ENCODE measurements at regions not wholly inside any gene's neighbourhood (a gene's known extent, or its start where the extent isn't known, plus 50 kb on each side); places are given as distances from the start of the nearest gene placed in this dataset.

GRCh38 chr1:228998179-228998578, 262.9 kb downstream of the RHOU start:
- CTCF ChIA-PET = no interaction called here
- H3K27me3 Mint-ChIP-seq (ENCODE audit: low read depth) = peaks cover 12% of the 10 kb centered on the region
- ATAC-seq (no peak), DNase-seq (no peak)
- H3K27ac Mint-ChIP-seq = no peak overlapping the region
- H3K36me3 Mint-ChIP-seq (ENCODE audit: low read depth) = no peaks in the 10 kb centered on the region
- POLR2A ChIA-PET = no interaction called here
- no peaks in the 10 kb centered on the region for H3K9me3 Mint-ChIP-seq (ENCODE audit: insufficient read depth)
- peaks cover 5% of the 10 kb centered on the region for H3K4me1 Mint-ChIP-seq (ENCODE audit: low read depth)
- no peak overlapping the region for H3K4me3 Mint-ChIP-seq

GRCh38 chr1:228999446-229000170, 264.3 kb downstream of the RHOU start:
- Mint-ChIP-seq H3K27ac (no peak overlapping the region), H3K36me3 (ENCODE audit: low read depth) (no peaks in the 10 kb centered on the region), H3K4me1 (ENCODE audit: low read depth) (peaks cover 5% of the 10 kb centered on the region), H3K4me3 (no peak overlapping the region), H3K27me3 (ENCODE audit: low read depth) (peaks cover 6% of the 10 kb centered on the region), H3K9me3 (ENCODE audit: insufficient read depth) (no peaks in the 10 kb centered on the region)
- ChIA-PET POLR2A (no interaction called here), CTCF (no interaction called here)
- no peak for DNase-seq
- no peak for ATAC-seq

GRCh38 chr1:229000187-229000586, 264.9 kb downstream of the RHOU start:
- Mint-ChIP-seq H3K9me3 (ENCODE audit: insufficient read depth) (no peaks in the 10 kb centered on the region), H3K27me3 (ENCODE audit: low read depth) (peaks cover 1% of the 10 kb centered on the region), H3K4me3 (no peak overlapping the region), H3K27ac (no peak overlapping the region), H3K4me1 (ENCODE audit: low read depth) (peaks cover 5% of the 10 kb centered on the region), H3K36me3 (ENCODE audit: low read depth) (no peaks in the 10 kb centered on the region)
- POLR2A ChIA-PET = no interaction called here
- ATAC-seq (no peak), DNase-seq (no peak)
- CTCF ChIA-PET = no interaction called here

GRCh38 chr1:229001467-229002011, 266.3 kb downstream of the RHOU start:
- Mint-ChIP-seq H3K36me3 (ENCODE audit: low read depth) (no peaks in the 10 kb centered on the region), H3K9me3 (ENCODE audit: insufficient read depth) (no peaks in the 10 kb centered on the region), H3K4me3 (no peak overlapping the region), H3K27me3 (ENCODE audit: low read depth) (no peaks in the 10 kb centered on the region), H3K27ac (no peak overlapping the region), H3K4me1 (ENCODE audit: low read depth) (peaks cover 5% of the 10 kb centered on the region)
- ChIA-PET POLR2A (no interaction called here), CTCF (interaction anchor here (1.1 kb wide), 1 partner anchor 226 kb away, joined by 3 read pairs; no protein-coding TSS in a partner anchor)
- ATAC-seq (no peak), DNase-seq (no peak)

GRCh38 chr1:229002037-229002436, 266.8 kb downstream of the RHOU start:
- DNase-seq (no peak), ATAC-seq (no peak)
- Mint-ChIP-seq H3K4me1 (ENCODE audit: low read depth) (peaks cover 5% of the 10 kb centered on the region), H3K36me3 (ENCODE audit: low read depth) (no peaks in the 10 kb centered on the region), H3K4me3 (no peak overlapping the region), H3K27me3 (ENCODE audit: low read depth) (no peaks in the 10 kb centered on the region), H3K27ac (no peak overlapping the region), H3K9me3 (ENCODE audit: insufficient read depth) (no peaks in the 10 kb centered on the region)
- ChIA-PET CTCF (interaction anchor here (1.1 kb wide), 1 partner anchor 226 kb away, joined by 3 read pairs; no protein-coding TSS in a partner anchor), POLR2A (no interaction called here)

- no peak overlapping the region for H3K4me3 Mint-ChIP-seq
- H3K9me3 Mint-ChIP-seq (ENCODE audit: insufficient read depth) = no peaks in the 10 kb centered on the region
- CTCF ChIA-PET = interaction anchor here (1.1 kb wide), 1 partner anchor 225 kb away, joined by 3 read pairs; no protein-coding TSS in a partner anchor
- ATAC-seq (no peak), DNase-seq (no peak)
- H3K27ac Mint-ChIP-seq = no peak overlapping the region
- H3K36me3 Mint-ChIP-seq (ENCODE audit: low read depth) = no peaks in the 10 kb centered on the region
- H3K4me1 Mint-ChIP-seq (ENCODE audit: low read depth) = peaks cover 5% of the 10 kb centered on the region
- POLR2A ChIA-PET = no interaction called here
- H3K27me3 Mint-ChIP-seq (ENCODE audit: low read depth) = no peaks in the 10 kb centered on the region
Measured at GRCh38 chr1:229002451-229002960, 267.2 kb downstream of the RHOU start.

GRCh38 chr1:229003233-229004031, 267.5 kb upstream of the RAB4A start:
- Mint-ChIP-seq H3K4me3 (no peak overlapping the region), H3K4me1 (ENCODE audit: low read depth) (peaks cover 5% of the 10 kb centered on the region), H3K9me3 (ENCODE audit: insufficient read depth) (no peaks in the 10 kb centered on the region), H3K36me3 (ENCODE audit: low read depth) (no peaks in the 10 kb centered on the region), H3K27ac (no peak overlapping the region), H3K27me3 (ENCODE audit: low read depth) (no peaks in the 10 kb centered on the region)
- no peak for DNase-seq
- no peak for ATAC-seq
- POLR2A ChIA-PET = no interaction called here
- CTCF ChIA-PET = no interaction called here

GRCh38 chr1:229004066-229004833, 266.7 kb upstream of the RAB4A start:
- ChIA-PET CTCF (interaction anchor here (0.5 kb wide), 1 partner anchor 9 kb away, joined by 4 read pairs; no protein-coding TSS in a partner anchor), POLR2A (no interaction called here)
- no peak overlapping the region for H3K27ac Mint-ChIP-seq

GRCh38 chr1:229005097-229005496, 265.8 kb upstream of the RAB4A start:
- no peak overlapping the region for H3K4me3 Mint-ChIP-seq
- no peaks in the 10 kb centered on the region for H3K36me3 Mint-ChIP-seq (ENCODE audit: low read depth)
- H3K27ac Mint-ChIP-seq = no peak overlapping the region
- ATAC-seq (no peak), DNase-seq (no peak)
- no peaks in the 10 kb centered on the region for H3K27me3 Mint-ChIP-seq (ENCODE audit: low read depth)
- ChIA-PET POLR2A (no interaction called here), CTCF (no interaction called here)
- no peaks in the 10 kb centered on the region for H3K9me3 Mint-ChIP-seq (ENCODE audit: insufficient read depth)
- peaks cover 5% of the 10 kb centered on the region for H3K4me1 Mint-ChIP-seq (ENCODE audit: low read depth)

More at GRCh38 chr1:229004066-229004833, 266.7 kb upstream of the RAB4A start:
- ATAC-seq (no peak), DNase-seq (no peak)
- H3K9me3 Mint-ChIP-seq (ENCODE audit: insufficient read depth) = no peaks in the 10 kb centered on the region
- H3K27me3 Mint-ChIP-seq (ENCODE audit: low read depth) = no peaks in the 10 kb centered on the region
- no peak overlapping the region for H3K4me3 Mint-ChIP-seq
- no peaks in the 10 kb centered on the region for H3K36me3 Mint-ChIP-seq (ENCODE audit: low read depth)
- peaks cover 5% of the 10 kb centered on the region for H3K4me1 Mint-ChIP-seq (ENCODE audit: low read depth)

GRCh38 chr1:229005556-229005955, 265.4 kb upstream of the RAB4A start:
- H3K4me3 Mint-ChIP-seq = no peak overlapping the region
- no peak overlapping the region for H3K27ac Mint-ChIP-seq
- H3K27me3 Mint-ChIP-seq (ENCODE audit: low read depth) = no peaks in the 10 kb centered on the region
- no peaks in the 10 kb centered on the region for H3K36me3 Mint-ChIP-seq (ENCODE audit: low read depth)
- POLR2A ChIA-PET = no interaction called here
- DNase-seq (no peak), ATAC-seq (no peak)
- no peaks in the 10 kb centered on the region for H3K9me3 Mint-ChIP-seq (ENCODE audit: insufficient read depth)
- CTCF ChIA-PET = interaction anchor here (1.0 kb wide), 1 partner anchor 271 kb away, joined by 3 read pairs; no protein-coding TSS in a partner anchor
- peaks cover 5% of the 10 kb centered on the region for H3K4me1 Mint-ChIP-seq (ENCODE audit: low read depth)

- DNase-seq (no peak), ATAC-seq (no peak)
- POLR2A ChIA-PET = no interaction called here
- H3K36me3 Mint-ChIP-seq (ENCODE audit: low read depth) = no peaks in the 10 kb centered on the region
- CTCF ChIA-PET = interaction anchor here (1.0 kb wide), 2 partner anchors 19 to 272 kb away, joined by 3 read pairs; no protein-coding TSS in a partner anchor
- no peaks in the 10 kb centered on the region for H3K27me3 Mint-ChIP-seq (ENCODE audit: low read depth)
- no peak overlapping the region for H3K27ac Mint-ChIP-seq
- H3K4me3 Mint-ChIP-seq = no peak overlapping the region
- H3K4me1 Mint-ChIP-seq (ENCODE audit: low read depth) = peaks cover 3% of the 10 kb centered on the region
- H3K9me3 Mint-ChIP-seq (ENCODE audit: insufficient read depth) = no peaks in the 10 kb centered on the region
Measured at GRCh38 chr1:229006121-229006870, 264.6 kb upstream of the RAB4A start.
